Neural crest cell (in vitro differentiated cells): ENCODE measurements at regions not wholly inside any gene's neighbourhood (a gene's known extent, or its start where the extent isn't known, plus 50 kb on each side); places are given as distances from the start of the nearest gene placed in this dataset.

Experiments
- DNase-seq: peaks from one replicate; pipeline ENCODE4 v3.0.0; 2021; ENCODE audit warnings: low read depth, mixed read lengths, low spot score
- H3K27ac Mint-ChIP-seq: one replicate; pipeline ENCODE4 v1.8.0; 2021; ENCODE audit warnings: mild to moderate bottlenecking, mixed read lengths; ENCODE audit not compliant: unreplicated experiment
- H3K27me3 Mint-ChIP-seq: 2 replicates; pipeline ENCODE4 v1.8.0; 2021; ENCODE audit warnings: low read depth, mild to moderate bottlenecking, mixed read lengths
- H3K36me3 Mint-ChIP-seq: 2 replicates; pipeline ENCODE4 v1.8.0; 2021; ENCODE audit warnings: low read depth, mild to moderate bottlenecking, mixed read lengths
- H3K4me1 Mint-ChIP-seq: 2 replicates; pipeline ENCODE4 v1.8.0; 2021; ENCODE audit warnings: mixed read lengths
- H3K4me3 Mint-ChIP-seq: one replicate; pipeline ENCODE4 v1.8.0; 2021; ENCODE audit warnings: mild to moderate bottlenecking, mixed read lengths
- H3K9me3 Mint-ChIP-seq: 2 replicates; pipeline ENCODE4 v1.8.0; 2021; ENCODE audit warnings: mixed read lengths
- CTCF ChIP-seq: fragments of 200-600 bp; sonication (generic); conservative IDR thresholded peaks from 2 replicates; pipeline ENCODE4 v1.5.0; 2021; ENCODE audit warnings: antibody characterized with exemption, mild to moderate bottlenecking

DNA sequence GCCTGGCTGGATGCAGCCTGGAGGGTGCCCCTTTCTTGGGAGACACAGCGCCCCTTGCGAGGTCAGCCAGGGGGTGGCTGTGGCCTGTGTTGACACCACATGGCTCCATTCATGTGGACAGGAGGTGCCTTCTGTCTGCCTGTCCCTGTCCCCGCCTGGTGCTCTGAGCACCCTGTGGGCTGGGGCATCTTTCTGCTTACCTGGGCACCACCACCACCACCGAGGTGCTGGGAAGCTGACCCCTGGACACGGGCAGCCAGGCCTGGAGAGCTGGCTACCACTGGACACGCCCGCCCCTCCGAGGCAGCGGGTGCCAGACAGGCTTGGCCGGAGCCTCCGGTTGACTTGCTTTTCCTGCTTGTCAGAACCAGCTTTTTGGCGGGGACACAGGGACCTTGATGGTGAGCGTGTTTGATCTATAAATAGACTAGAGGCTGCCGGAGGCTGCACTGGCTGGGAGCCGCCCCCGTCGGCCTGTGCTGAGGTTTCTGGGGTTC, 121.3 kb upstream of the GSE1 start:
- Mint-ChIP-seq H3K4me1 (peaks cover 8% of the 10 kb centered on the region), H3K36me3 (no peaks in the 10 kb centered on the region), H3K27me3 (no peaks in the 10 kb centered on the region), H3K9me3 (no peaks in the 10 kb centered on the region), H3K4me3 (no peak overlapping the region), H3K27ac (no peak overlapping the region)
- DNase-seq, result no peak
- TF ChIP-seq CTCF, result no peak

DNA sequence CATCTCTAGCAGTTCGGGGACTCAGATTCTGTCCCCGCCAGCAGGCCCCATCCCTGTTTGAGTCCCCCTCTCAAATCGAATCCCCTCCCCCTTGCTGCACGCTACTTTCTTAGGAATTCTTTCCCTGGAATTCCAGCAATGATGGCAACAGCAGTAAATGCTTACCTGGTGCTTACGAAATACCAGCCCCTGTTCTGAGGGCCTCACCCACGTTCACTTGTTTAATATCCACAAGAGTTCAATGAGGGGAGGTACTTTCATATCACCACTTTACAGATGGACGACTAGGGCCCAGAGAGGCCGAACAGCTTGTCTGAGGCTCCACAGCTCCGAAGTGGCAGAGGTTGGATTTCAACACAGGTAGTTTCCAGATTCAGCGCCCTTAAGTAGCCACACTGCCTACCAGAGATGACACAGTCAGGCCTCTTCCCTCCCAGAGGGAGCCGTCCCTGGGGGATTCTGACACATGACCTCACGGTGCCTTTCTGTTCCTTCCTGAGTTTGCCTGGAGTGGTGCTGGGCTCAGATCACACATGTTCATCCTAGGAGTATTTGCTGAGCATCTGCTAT, 120.7 kb upstream of the GSE1 start:
- H3K4me3 Mint-ChIP-seq, result no peak overlapping the region
- H3K9me3 Mint-ChIP-seq, result no peaks in the 10 kb centered on the region
- no peaks in the 10 kb centered on the region for H3K27me3 Mint-ChIP-seq
- no peak overlapping the region for H3K27ac Mint-ChIP-seq
- H3K36me3 Mint-ChIP-seq, result no peaks in the 10 kb centered on the region
- no peak for DNase-seq
- no peak for TF ChIP-seq CTCF
- H3K4me1 Mint-ChIP-seq, result peaks cover 8% of the 10 kb centered on the region

- H3K36me3 Mint-ChIP-seq, result no peaks in the 10 kb centered on the region
- no peak overlapping the region for H3K4me3 Mint-ChIP-seq
- no peaks in the 10 kb centered on the region for H3K9me3 Mint-ChIP-seq
- no peaks in the 10 kb centered on the region for H3K27me3 Mint-ChIP-seq
- TF ChIP-seq CTCF, result no peak
- DNase-seq, result no peak
- no peak overlapping the region for H3K27ac Mint-ChIP-seq
- H3K4me1 Mint-ChIP-seq, result peaks cover 8% of the 10 kb centered on the region
These were observed 118.8 kb upstream of the GSE1 start for GRCh38 chr16:85494315-85494714.

DNA sequence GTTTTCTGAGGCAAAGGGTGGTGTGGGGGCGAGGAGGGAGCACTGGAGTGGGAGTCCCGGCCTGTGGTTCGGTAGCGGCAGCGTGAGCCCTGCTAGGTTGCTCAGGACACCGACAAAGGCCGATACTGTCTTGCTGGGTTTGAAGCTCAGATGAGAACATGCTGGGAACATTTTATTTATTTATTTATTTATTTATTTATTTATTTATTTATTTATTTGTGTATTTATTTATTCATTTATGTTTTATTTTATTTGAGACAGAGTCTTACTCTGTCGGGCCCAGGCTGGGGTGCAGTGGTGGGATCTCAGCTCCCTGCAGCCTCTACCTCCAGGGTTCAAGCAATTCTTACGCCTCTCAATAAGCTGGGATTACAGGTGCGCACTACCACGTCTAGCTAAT, 117.9 kb upstream of the GSE1 start:
- no peaks in the 10 kb centered on the region for H3K9me3 Mint-ChIP-seq
- no peak overlapping the region for H3K27ac Mint-ChIP-seq
- no peak overlapping the region for H3K4me3 Mint-ChIP-seq
- no peak for TF ChIP-seq CTCF
- H3K36me3 Mint-ChIP-seq, result no peaks in the 10 kb centered on the region
- DNase-seq, result no peak
- peaks cover 12% of the 10 kb centered on the region for H3K4me1 Mint-ChIP-seq
- no peaks in the 10 kb centered on the region for H3K27me3 Mint-ChIP-seq

DNA sequence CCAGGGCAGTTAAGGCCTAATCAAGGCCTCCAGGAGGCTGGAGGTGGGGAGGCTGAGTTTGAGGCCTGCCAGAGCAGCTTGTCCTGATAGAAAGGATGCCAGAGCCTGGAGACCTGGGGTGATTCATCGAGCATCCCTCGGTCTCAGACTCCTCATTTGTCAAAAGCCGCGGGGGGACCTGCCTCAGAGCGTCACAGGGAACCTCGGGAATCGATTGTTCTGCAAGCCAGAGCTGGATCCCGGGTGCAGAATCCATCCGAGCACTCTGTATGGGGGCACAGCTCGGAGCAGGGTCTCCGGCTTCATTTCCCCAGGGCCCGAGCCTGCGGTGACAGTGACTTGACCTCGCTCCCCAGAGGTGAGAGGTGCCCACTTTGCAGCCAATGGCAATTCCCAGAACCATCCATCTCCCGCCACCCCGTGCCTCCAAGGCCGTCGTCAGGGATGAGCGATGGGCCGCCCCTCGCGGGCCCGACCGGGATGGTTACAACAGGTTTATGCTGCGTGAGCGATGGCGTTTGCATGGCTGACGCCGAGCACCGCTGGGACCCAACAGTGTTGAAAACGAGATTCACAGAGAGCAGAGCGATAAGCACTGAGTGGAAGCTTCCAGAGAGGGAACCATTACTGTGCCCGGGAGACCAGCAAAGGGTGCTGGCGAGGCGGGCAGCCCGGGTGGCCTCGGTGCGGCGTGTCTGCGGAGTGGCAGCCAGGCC, 117.1 kb upstream of the GSE1 start:
- no peak for TF ChIP-seq CTCF

More for the DNA sequence above, 117.1 kb upstream of the GSE1 start:
- no peak for DNase-seq
- Mint-ChIP-seq H3K9me3 (no peaks in the 10 kb centered on the region), H3K4me3 (no peak overlapping the region), H3K27me3 (no peaks in the 10 kb centered on the region), H3K36me3 (no peaks in the 10 kb centered on the region), H3K4me1 (peaks cover 15% of the 10 kb centered on the region), H3K27ac (no peak overlapping the region)
